ENCODE measurements at regions not wholly inside any gene's neighbourhood (a gene's known extent, or its start where the extent isn't known, plus 50 kb on each side); places are given as distances from the start of the nearest gene placed in this dataset.

DNA sequence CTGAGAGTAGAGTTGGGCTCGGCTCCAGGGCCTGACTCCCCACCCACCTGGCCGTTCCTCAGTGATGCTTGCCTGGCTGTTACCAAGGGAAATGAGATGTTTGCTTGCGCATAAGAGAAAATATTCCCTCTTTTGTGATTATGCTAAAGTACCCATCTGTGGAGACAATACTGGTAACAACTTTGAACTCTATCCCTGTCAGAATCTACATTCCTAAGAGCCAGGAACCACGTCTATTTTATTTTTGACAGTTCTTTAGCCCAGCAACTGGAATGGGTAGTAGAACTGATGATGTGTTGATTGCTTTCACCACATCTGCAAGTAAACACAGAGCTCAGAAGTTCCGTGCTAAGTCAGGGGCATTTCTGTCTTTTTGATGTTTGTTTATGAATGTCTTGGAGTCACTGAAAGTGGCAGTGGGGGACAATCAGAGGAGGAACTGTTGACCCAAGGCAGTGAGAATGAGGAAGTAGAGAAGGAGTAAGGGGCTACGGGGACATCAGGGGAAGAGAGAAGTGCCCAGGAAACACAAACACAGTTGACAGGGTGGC is 348.3 kb upstream of the SOX11 start:
- no peak for DNase-seq (ENCODE audit: low spot score)

DNA sequence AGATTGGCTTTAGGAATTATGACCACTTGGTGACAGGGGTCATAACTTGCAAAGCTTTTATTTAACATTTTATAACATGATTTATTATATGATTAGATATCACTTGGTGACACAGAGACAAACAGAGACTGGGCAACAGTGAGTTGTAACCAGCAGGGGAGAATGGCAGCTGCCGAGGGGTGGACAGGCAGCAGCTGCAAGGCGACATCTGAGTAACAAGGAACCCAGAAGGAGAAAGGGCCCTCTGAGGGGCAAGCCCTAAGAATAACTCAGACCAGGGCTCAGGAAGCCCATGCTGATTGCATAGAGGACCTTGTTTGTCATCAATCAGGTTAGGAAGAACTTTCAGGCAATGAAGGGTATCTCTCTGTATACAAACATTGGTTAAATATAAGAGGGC is 339.9 kb upstream of the SOX11 start:
- DNase-seq (ENCODE audit: low spot score): no peak

DNA sequence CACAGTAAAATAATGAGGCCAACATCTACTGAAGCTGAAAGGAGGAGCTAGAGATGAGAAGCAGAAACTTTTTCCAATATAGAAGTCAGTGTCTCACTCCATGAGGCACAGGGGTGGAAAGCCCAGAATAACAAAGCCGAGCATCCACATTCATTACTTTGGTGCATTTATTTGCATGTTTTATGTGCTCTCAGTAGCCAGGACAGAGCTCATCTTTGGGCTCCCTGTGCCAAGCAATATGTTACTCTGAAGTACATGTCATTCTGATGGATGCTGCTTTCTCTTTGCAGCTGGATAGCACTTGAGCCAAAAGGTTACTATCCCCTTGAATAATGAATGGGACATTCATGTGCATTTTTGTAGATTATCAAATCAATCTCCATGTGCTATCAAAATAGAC is 338.6 kb upstream of the SOX11 start:
- no peak for DNase-seq (ENCODE audit: low spot score)

DNA sequence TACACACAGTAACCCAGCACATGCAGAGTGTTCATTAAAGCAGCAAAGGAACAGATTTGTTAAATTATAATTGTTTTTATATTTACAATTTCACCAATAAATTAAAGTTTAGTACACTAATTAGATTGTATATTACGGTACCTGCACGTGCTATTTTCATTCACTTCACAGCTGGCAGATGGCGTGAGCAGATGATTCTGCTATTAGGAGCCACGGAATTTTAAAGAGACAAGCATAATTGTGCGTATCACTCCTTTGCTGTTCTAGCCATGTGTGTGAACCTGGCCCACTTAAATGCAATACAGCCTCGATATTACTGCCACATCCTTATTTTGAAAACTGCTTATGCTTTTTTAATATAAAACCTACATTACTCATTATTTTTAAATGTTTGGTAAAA is 332.8 kb upstream of the SOX11 start:
- DNase-seq (ENCODE audit: low spot score): no peak

DNA sequence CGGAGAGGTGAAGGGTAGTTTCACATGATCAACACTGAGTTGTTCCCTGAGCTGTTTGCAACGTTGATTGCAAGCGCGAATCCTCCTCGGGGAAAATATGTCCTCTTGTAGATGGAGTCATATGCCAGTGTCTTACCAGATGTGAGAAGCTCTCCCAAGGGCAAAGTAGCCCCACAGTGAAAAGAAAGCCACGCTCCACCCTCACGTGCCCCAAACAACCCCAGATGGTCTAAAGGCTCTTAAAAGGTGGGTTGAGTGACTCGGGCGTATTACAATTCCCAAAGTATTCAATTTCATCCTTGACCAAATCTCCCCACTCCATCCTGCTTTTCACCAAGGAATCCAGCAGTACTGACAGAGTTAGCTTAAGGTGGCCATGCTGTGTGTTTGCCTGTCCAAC is 332.1 kb upstream of the SOX11 start:
- DNase-seq (ENCODE audit: low spot score): no peak

DNA sequence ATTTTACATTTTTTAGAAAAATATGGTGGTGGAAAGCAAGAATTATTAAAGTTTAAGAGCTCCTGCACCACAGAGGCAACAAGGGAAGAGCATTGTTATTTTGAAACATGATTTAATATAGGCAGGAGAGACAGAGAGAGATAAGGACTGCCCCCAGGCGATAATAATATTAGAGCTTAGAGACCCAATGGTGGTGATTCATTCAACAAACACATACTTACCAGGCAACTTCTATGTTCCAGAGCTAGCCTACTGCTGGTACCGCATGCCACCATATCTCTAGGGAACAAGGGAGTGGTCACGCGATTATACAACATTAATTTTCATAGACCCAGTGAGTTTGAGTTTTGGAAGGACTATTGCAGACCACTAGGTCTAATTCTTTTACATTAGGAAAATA is 327.8 kb upstream of the SOX11 start:
- DNase-seq (ENCODE audit: low spot score): no peak

DNA sequence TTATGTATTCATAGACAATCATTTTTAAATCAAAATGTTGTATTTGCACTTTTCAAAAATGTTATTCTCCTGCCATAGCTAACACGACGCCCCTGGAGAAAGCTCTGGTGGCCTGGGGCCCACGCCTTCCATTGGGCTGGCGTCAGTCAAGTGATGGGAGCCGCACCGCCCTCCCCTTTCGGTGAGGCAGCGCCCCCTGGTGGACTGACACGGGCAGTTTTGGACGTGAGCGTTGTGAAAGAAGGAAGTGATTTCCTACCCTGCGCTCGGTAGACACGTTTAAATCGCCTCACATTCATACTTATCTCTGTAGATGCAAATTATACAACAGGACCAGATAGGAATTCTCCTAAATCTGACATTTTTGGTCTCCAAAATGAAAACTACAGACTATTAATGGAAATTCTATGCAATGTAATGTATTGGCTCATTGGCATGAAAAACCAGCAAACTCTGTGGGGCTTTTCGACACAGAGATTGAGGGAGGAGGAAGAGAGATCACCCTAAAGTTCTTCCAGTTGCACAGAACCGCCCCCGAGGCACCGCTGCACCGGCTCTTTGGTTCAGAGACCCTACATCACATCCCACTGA is 326.2 kb upstream of the SOX11 start:
- no peak for DNase-seq (ENCODE audit: low spot score)

DNA sequence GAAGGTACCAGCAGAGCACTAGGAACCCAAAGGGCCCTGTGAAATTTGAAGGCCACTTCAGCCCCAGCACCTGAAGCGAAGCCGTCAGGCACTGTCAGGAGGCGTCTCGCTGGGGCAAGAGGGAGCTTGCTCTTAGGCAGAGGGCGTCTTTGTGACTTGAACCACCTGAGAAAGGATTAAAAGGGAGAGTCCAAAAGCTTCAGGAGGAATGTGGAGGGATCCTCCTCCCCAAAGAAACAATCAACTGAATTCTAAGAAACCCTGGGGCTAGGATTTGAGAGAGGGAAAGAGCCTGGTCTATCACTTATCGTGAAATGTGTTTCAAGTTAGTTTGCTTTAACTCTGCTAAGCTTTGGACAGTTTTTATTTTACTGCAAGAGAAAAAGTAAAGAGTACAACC is 324.9 kb upstream of the SOX11 start:
- DNase-seq (ENCODE audit: low spot score): no peak

DNA sequence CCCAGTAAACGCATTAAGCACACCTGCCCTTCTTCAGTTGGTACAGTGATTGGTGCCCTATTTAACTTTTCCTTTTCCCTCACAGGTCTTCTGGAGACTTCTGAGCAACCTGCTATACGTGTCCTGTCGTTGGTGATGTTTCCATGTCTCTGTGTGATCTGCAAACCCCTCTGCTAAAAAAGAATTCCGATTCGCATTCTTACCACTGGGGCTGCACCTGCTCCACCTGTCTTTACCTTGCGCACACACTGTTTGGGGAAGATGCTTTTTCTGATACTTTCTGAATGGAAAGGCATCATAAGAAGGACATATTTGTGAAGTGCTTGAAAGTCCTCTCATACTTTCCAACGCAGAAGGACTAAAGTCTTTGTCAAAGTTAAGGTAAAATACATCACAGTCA is 323.9 kb upstream of the SOX11 start:
- no peak for DNase-seq (ENCODE audit: low spot score)

DNA sequence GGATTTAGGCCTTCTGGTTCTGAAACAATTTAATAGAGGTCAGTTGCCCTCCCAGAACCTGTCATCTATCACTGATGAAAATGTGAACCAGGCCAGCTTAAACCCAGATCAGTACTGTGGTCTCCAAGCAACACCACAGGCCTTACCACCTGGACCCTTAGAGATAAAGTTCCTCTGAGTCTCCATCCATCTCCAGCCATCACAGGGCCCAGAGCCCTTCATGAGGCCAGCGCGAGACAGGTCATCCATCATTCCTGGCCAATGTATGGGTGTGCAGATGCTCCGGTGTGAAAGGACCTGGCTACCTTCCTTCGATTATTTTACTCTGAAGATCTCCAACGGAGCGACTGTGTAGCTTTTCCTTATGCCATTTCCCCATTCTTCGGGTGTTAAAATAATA is 322.7 kb upstream of the SOX11 start:
- DNase-seq (ENCODE audit: low spot score): no peak

DNA sequence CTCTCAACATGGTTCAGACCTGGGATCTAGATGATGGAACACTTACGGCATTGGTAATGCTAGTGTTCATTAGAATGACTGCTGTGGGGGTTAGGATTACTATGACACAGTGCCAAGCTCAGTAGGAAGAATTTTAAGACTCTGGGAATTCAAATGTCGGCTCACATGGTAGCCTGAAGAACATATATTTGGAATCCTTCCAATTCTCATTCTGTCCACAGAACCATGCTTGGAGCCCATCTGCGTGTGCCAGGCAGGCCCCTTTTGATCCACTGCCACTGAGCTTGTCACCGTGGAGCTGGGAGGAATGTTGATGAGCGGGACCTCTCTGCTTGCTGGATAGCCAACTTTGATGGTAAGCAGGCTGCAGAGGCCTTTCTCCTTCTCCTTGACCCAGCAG is 322.0 kb upstream of the SOX11 start:
- no peak for DNase-seq (ENCODE audit: low spot score)

DNA sequence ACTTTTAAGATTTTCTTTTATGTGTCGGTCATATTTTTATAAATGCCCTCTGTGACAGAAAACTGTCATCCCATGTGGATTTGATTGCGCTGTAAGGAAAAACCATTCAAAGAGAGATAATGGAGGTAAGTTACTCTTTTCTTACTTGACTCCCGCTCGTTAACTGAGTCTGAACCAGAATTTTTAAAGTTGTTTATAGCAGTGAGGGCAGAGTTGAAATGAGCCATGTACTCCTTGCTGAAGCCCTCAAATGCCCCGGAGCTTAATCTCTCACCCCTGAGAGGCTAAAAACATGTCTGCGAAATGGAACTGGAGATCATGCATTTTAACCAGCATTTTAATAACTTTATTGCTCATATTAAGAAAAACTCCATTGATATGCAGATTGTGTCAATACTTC is 320.0 kb upstream of the SOX11 start:
- DNase-seq (ENCODE audit: low spot score): no peak

DNA sequence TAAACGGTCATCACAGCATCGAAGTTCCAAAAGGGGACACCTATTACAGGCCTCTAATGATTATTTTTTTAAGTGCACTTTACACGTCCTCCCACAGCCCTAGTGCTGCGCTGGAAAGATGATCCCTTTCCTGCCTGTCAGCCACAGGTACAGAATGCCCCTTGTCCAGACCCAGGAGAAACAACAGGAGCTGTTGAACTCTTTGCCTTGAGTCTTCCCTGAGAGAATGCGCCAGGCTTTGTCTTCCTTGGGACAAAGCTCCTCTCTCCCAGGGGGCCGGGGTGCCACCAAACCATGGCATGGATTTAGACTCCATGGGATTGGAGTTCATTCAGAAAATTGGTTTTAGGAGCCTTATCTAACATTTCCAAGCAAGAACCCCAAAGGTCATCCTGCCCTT is 319.0 kb upstream of the SOX11 start:
- no peak for DNase-seq (ENCODE audit: low spot score)

DNA sequence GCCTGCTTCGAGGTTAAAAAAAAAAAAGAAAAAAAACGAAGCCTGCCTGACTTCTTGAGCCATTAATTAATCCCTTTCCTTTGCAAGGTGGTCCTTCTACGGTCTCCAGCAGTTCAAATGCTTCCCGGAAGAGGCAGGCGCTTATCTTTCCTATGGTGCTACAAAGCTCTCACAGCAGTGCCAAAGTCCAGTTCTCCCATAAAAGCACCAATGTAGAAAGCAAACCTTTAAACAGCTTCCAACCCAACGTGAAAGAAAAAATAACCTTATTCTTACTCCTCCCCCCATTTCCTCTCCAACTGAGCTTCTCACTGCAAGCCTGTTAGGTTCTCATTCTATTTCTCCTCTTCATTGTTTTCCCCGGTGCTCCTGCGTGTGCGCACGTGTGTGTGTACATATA is 317.4 kb upstream of the SOX11 start:
- DNase-seq (ENCODE audit: low spot score): no peak

DNA sequence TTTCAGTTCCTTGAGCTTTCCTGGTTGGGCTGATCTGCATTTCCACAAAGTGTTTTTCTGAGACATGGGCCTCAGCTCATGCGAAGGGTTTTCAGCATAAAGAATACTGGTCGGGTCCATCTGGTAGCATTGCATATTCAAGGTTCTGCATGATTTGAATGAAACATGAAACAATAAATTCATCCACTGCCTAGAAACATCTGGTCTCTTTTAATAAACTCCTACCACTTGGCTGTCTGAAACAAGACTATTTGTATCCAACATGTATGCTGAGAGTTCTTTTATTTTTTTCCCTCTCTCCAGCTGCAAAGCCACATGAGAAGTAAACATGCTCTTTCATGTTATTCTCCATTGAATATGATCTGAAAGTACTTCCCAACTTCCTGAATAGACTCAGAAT is 314.9 kb upstream of the SOX11 start:
- no peak for DNase-seq (ENCODE audit: low spot score)

DNA sequence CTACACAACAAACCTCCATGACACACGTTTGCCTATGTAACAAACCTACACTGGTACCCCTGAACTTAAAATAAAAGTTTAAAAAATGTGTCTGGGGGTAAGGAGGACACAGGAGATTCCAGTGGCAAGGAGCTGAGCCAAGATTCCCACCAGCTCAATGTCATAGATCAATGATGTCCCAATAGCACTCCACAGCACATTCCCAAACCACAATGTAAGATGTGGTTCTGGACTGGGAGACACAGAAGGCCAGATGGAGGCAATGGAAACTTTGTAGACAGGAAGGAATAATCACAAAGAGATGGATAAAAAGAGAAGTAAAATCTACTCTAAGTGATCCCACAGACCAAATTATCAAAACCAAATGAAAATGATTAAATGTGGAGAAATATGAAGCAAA is 312.4 kb upstream of the SOX11 start:
- DNase-seq (ENCODE audit: low spot score): no peak

DNA sequence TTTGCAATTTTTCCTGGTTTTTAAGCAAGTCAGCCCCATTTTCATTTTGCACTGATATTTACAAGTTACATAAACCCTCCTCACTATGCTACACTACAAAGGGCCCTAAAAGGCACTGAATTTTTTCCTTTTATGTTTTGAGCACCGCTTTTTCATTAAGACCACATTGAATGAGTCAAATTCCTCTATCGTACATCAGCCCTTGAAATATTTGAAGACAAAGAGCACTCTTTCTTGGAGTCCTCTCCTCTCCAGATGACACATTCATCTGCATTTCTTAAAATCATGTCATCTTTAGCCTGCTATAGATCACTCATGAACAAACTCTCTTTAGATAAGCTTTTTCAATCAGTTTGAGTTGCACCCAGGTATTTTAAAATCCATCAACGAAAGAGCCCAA is 306.6 kb upstream of the SOX11 start:
- no peak for DNase-seq (ENCODE audit: low spot score)

DNA sequence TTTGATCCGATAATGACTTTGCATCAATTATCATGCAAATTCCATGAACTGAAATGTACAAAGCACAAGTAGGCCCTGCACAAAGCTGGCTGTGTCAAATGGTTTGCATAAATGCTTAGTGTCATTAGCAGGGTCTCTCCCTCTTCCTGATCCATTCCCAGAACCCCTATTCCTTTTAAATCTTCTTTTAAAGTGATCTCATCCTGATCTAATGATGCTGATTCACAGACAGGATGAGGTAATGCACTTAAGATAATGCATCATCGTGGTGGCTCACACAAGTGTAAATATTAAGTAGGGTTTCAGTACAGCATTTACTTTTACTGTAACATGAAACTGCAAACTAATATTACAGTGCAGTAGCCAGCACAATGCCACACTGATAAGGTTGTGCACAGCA is 304.8 kb upstream of the SOX11 start:
- DNase-seq (ENCODE audit: low spot score): no peak

DNA sequence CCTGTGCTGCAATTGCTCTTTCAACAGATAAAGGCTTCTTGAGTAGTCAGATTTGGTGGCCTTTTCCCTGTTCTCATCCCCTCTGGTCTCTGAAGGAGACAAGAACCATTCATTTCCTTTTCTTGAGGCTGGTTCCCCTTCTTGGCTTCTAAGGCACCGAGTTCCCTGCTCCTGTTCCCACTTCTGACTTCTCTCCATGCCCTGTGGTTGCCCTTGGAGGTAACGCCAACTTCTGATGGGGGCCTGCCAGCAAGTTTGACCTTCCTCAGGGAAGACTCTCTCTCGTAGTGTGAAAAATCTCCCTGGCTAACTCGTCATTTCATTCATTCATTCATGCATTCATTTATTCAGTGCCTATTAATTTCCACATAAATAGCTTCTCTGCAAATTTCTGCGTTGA is 302.4 kb upstream of the SOX11 start:
- DNase-seq (ENCODE audit: low spot score): no peak

DNA sequence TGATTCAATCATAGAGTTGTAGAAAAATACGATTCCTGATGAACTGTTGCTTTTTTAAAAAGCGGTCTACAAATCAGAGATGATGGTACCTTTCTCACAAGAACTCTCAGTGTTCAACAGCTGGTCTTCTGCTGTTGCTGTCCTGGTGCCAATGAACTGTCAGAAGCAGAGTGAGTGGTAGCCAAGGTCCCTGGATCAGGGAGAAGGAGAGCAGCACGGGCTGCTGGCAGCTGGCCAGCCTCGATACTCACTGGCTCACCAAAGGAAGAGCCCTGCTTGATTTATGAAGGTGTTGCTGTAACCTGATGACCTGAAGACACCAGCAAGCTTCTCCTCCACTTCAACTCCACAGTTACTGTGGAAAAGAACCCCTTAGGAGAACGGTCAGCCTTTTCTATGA is 300.8 kb upstream of the SOX11 start:
- no peak for DNase-seq (ENCODE audit: low spot score)

DNA sequence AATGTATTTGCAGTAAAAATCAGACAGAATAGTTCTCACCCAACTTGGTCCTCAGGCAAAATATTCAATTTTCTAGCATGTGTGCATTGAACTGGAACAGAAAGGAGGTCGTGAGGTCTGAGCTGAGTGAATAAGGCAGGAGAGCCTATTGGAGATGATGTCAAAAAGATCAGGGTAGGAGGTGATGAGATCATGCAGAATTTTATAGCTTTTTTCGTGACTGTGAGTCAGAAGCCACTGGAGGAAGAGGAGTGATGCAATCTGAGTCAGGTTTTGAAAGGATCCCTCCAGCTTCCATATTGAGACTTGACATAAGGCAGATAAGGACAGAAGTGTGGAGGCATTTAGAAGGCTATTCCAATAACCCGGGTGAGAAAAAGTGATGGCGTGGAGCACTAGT is 299.5 kb upstream of the SOX11 start:
- no peak for DNase-seq (ENCODE audit: low spot score)

DNA sequence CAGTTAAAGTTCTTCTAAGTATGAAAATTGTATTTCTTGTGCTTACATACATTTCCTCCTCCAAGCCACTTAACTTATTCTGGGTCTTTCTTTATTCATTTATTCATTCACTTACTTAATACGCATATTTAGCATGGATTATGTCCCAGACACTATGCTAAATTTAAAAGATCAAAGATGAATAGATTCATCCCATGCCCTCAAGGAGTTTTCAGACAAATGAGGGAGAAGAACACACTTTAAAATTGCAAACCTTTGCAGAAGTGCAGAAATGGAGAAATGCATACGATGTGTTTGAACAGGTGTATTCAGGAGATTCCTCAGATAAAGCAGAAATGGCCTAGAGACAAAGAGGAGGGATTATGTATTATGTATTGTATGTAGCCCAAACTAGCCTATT is 298.7 kb upstream of the SOX11 start:
- DNase-seq (ENCODE audit: low spot score): no peak

DNA sequence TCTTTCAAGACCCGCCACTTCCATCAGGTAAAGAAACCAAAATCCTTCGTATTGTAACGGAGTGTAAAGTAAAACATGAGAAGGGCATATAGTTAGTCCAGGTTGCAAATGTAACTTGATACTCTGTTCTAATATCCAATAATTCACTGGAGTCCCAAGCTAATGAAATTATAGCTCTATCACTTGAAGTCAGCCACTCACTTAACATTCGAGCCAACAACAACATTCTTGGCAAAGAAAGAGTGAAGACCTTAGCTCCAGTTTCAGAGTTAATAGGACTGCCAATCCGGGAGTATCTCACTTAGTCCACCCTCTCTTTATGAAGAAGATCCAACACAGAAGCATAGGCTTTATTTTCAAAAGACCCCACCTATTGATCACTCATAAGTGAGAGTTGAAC is 298.0 kb upstream of the SOX11 start:
- DNase-seq (ENCODE audit: low spot score): no peak

DNA sequence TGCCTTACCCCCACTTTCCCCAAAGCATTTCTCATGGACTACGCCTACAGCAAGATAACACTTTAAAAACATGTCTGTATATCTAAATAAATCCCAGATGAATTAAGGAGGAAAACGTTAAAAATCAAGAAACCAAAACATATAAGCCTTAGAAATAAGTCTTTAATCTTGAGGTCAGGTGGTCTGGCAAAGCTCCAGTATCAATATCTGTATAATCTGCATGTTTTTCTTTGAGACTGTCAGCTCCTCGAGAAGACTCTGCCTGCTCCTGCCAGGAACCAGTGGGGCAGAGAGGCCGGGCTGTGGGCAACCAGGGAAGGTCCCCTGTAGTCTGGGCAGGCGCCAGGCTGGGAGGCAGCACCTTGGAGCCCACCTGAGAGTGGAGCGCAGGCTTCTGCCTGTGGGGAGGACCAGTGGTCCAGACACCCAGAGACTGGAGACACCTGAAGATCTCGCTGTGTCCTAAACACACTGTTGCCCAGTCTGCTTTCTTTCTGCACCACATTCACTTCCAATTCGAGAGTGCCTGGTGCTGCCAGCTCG is 291.0 kb upstream of the SOX11 start:
- no peak for DNase-seq (ENCODE audit: low spot score)

DNA sequence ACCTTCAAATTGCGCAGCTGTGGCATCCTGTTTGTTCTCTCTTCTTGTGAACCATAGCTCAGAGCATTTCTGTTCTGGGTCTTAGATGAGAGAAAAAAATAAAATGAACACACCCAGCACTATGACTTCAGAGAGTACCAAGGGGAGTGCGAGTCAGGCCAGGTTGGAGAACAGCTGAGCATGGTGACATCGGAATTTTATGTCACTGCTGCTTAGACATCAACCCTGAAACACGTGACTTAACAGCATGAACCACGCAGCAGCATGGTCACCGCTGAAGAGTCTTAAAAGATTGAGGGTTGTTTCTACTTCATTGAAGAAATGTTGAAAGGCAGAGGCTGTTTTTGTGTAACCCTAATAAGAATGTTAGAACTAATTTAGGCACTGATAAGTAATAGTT is 288.8 kb upstream of the SOX11 start:
- DNase-seq (ENCODE audit: low spot score): no peak
